ENCODE measurements at regions not wholly inside any gene's neighbourhood (a gene's known extent, or its start where the extent isn't known, plus 50 kb on each side); places are given as distances from the start of the nearest gene placed in this dataset.

DNA sequence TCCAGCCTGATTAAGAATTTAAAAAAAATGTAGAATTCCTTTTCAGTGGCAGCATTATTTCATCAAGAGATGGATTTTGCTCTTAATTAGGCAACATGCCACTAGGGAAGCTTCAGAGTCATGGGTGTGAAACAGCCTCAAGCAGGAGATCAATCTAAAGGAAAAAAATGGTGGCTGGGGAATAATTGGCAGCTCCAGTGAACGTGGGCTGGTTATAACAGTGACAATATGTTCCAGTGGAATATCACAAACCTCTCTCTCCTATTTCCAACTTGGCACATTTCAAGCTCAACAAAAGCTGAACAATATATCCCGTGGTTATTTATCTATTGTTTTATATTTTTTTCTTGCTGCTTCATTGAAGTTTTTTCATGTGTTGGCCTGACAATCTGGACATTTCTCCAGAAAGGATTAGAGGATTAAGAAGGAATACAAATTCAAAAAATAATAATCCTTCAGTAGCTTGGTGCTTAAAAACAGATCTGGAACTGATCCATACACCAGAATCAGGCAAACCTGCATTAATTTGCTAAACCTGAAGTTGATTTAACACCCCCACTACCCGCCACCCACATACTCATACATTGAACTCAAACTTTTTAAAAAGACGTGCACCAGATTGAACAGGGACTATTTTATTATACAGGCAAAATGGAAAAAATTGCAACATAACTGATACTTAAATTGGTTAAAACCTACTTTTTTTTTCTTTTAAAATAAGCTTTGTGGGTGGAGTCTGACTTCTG, 255.9 kb upstream of the SPRED2 start:
- Mint-ChIP-seq H3K9me3 (ENCODE audit: insufficient read depth) (no peaks in the 10 kb centered on the region), H3K27me3 (peaks cover 20% of the 10 kb centered on the region), H3K4me3 (no peak overlapping the region), H3K4me1 (no peaks in the 10 kb centered on the region), H3K27ac (no peak overlapping the region)
- no peak overlapping the region for H3K4me3 ChIP-seq (ENCODE audit: control extremely low read depth in 1 of 5, extremely low read depth in 1 of 5, insufficient read depth in 1 of 5, low read depth in 2 of 5, low read length in 4 of 5)
- ChIA-PET POLR2A (no interaction called here), CTCF (no interaction called here)
- no peak for DNase-seq
- H3K4me2 ChIP-seq (replicated peaks; ENCODE audit: low read depth, low read length, poor library complexity, severe bottlenecking), result no peak overlapping the region
- H2AFZ ChIP-seq (ENCODE audit: insufficient read depth, low read depth, low read length, poor library complexity, severe bottlenecking), result no peak overlapping the region
- no peak overlapping the region for H3K27ac ChIP-seq (ENCODE audit: low read length in 2 of 2)
- no peaks in the 10 kb centered on the region for H4K20me1 ChIP-seq (ENCODE audit: control insufficient read depth, insufficient read depth, low read length, poor library complexity, severe bottlenecking)
- no peaks in the 10 kb centered on the region for H3K36me3 ChIP-seq (replicated peaks in 1 of 2; ENCODE audit: control extremely low read depth in 1 of 2, control insufficient read depth in 1 of 2, extremely low read depth in 1 of 2, insufficient read depth in 2 of 2, low read length in 1 of 2)
- H3K27me3 ChIP-seq (replicated peaks in 1 of 4; ENCODE audit: control extremely low read depth in 1 of 4, control insufficient read depth in 3 of 4, insufficient read depth in 4 of 4, low read length in 3 of 4), result peaks cover 0 to 8% (median 0%) of the 10 kb centered on the region in 4 experiments
- H3K9ac ChIP-seq (ENCODE audit: low read length), result no peak overlapping the region
- WGBS (ENCODE audit: insufficient coverage), result no CpG with 5 or more reads among the region's 4 CpGs
- H3K79me2 ChIP-seq (ENCODE audit: control insufficient read depth, insufficient read depth, low read length), result no peaks in the 10 kb centered on the region
- TF ChIP-seq, protein P1, sequence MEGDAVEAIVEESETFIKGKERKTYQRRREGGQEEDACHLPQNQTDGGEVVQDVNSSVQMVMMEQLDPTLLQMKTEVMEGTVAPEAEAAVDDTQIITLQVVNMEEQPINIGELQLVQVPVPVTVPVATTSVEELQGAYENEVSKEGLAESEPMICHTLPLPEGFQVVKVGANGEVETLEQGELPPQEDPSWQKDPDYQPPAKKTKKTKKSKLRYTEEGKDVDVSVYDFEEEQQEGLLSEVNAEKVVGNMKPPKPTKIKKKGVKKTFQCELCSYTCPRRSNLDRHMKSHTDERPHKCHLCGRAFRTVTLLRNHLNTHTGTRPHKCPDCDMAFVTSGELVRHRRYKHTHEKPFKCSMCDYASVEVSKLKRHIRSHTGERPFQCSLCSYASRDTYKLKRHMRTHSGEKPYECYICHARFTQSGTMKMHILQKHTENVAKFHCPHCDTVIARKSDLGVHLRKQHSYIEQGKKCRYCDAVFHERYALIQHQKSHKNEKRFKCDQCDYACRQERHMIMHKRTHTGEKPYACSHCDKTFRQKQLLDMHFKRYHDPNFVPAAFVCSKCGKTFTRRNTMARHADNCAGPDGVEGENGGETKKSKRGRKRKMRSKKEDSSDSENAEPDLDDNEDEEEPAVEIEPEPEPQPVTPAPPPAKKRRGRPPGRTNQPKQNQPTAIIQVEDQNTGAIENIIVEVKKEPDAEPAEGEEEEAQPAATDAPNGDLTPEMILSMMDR (IDR thresholded peaks at IDR 0.05), result no peak
- TF ChIP-seq EZH2 (IDR thresholded peaks at IDR 0.05; ENCODE audit: borderline replicate concordance, insufficient read depth, low read depth, low read length, poor library complexity, severe bottlenecking), result no peak
- H3K4me1 ChIP-seq (ENCODE audit: control insufficient read depth in 2 of 2, insufficient read depth in 2 of 2, low read length in 2 of 2), result no peaks in the 10 kb centered on the region
- H3K9me3 ChIP-seq (ENCODE audit: control extremely low read depth in 1 of 3, control insufficient read depth in 2 of 3, insufficient read depth in 1 of 3, low read length in 2 of 3), result no peaks in the 10 kb centered on the region
- ATAC-seq (ENCODE audit: low read depth), result no peak
- intact Hi-C loops (cut with micrococcal nuclease), result no loop called here

DNA sequence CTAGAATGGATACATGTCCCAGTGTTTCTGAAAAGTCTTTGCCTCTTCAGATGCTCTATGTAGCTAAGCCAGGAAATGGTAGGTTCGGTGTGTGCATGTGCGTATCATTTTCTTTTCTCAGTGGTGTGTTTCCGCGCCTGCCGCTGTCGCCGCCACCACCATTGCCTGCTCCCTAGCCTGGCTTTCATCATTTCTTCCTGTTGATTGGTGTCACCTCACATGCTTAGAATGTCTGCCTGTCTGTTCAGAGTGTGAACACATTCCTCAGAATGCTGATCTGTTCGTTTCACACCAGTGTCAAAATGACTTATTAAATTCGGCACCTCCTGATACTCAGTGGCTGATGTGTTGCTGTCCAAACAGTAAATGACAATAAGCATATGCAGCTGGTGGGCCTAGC, 255.2 kb upstream of the SPRED2 start:
- no peak overlapping the region for H3K9ac ChIP-seq (ENCODE audit: low read length)
- no peaks in the 10 kb centered on the region for H3K36me3 ChIP-seq (replicated peaks in 1 of 2; ENCODE audit: control extremely low read depth in 1 of 2, control insufficient read depth in 1 of 2, extremely low read depth in 1 of 2, insufficient read depth in 2 of 2, low read length in 1 of 2)
- 99% methylated on average over 9 of the region's 9 CpGs for WGBS (ENCODE audit: insufficient coverage)
- no peaks in the 10 kb centered on the region for H3K79me2 ChIP-seq (ENCODE audit: control insufficient read depth, insufficient read depth, low read length)
- CTCF ChIA-PET, result no interaction called here
- no peak overlapping the region for H3K4me2 ChIP-seq (replicated peaks; ENCODE audit: low read depth, low read length, poor library complexity, severe bottlenecking)
- H3K4me1 ChIP-seq (ENCODE audit: control insufficient read depth in 2 of 2, insufficient read depth in 2 of 2, low read length in 2 of 2), result no peaks in the 10 kb centered on the region
- DNase-seq (no peak), ATAC-seq (ENCODE audit: low read depth) (no peak)
- no peaks in the 10 kb centered on the region for H3K9me3 Mint-ChIP-seq (ENCODE audit: insufficient read depth)
- no peak overlapping the region for H2AFZ ChIP-seq (ENCODE audit: insufficient read depth, low read depth, low read length, poor library complexity, severe bottlenecking)
- no peak overlapping the region for H3K27ac Mint-ChIP-seq
- no peak overlapping the region for H3K4me3 Mint-ChIP-seq
- no peaks in the 10 kb centered on the region for H4K20me1 ChIP-seq (ENCODE audit: control insufficient read depth, insufficient read depth, low read length, poor library complexity, severe bottlenecking)
- no peak overlapping the region for H3K4me3 ChIP-seq (ENCODE audit: control extremely low read depth in 1 of 5, extremely low read depth in 1 of 5, insufficient read depth in 1 of 5, low read depth in 2 of 5, low read length in 4 of 5)
- POLR2A ChIA-PET, result no interaction called here
- no peaks in the 10 kb centered on the region for H3K9me3 ChIP-seq (ENCODE audit: control extremely low read depth in 1 of 3, control insufficient read depth in 2 of 3, insufficient read depth in 1 of 3, low read length in 2 of 3)
- intact Hi-C loops (cut with micrococcal nuclease), result no loop called here
- H3K4me1 Mint-ChIP-seq, result no peaks in the 10 kb centered on the region
- TF ChIP-seq, protein P1 (IDR thresholded peaks at IDR 0.05), result no peak
- TF ChIP-seq EZH2 (IDR thresholded peaks at IDR 0.05; ENCODE audit: borderline replicate concordance, insufficient read depth, low read depth, low read length, poor library complexity, severe bottlenecking), result no peak
- peaks cover 19% of the 10 kb centered on the region for H3K27me3 Mint-ChIP-seq
- peaks cover 0 to 8% (median 0%) of the 10 kb centered on the region in 4 experiments for H3K27me3 ChIP-seq (replicated peaks in 1 of 4; ENCODE audit: control extremely low read depth in 1 of 4, control insufficient read depth in 3 of 4, insufficient read depth in 4 of 4, low read length in 3 of 4)
- no peak overlapping the region for H3K27ac ChIP-seq (ENCODE audit: low read length in 2 of 2)

All from B cell (primary cell).